Adrenal gland (tissue), 5 donors: ENCODE measurements at regions not wholly inside any gene's neighbourhood (a gene's known extent, or its start where the extent isn't known, plus 50 kb on each side); places are given as distances from the start of the nearest gene placed in this dataset.

Experiments
- CTCF ChIP-seq, 6 experiments: fragments of 450-650 bp in 4 of 6; fragments of 200-600 bp in 2 of 6; sonication (generic) in 1 of 6; IDR thresholded peaks; 1 replicate in 5 of 6; 2 replicates in 1 of 6; pipeline versions ENCODE4 v1.5.1 to v1.8.0; 2016 to 2021; ENCODE audit warnings: antibody characterized with exemption in 6 of 6, mild to moderate bottlenecking in 2 of 6, moderate library complexity in 1 of 6
- POLR2A ChIP-seq, 2 donors: fragments of 450-650 bp; IDR thresholded peaks; one replicate each; pipeline ENCODE4 v1.6.1; 2017; ENCODE audit warnings: antibody characterized with exemption in 2 of 2, mild to moderate bottlenecking in 2 of 2, moderate library complexity in 1 of 2
- donor health status: DM: no; HTN: no; CAD: no.

GRCh38 chr6:90984066-90984465 is 397.2 kb upstream of the MAP3K7 start:
- no peak for TF ChIP-seq CTCF (IDR thresholded peaks at IDR 0.05)
- no peak for TF ChIP-seq POLR2A (IDR thresholded peaks at IDR 0.05)
